Activated naive CD8-positive, alpha-beta T cell treated with anti-CD3 and anti-CD28 coated beads, Interleukin-2, amount 50 U/mL, for 24 hours (primary cell): ENCODE measurements at regions not wholly inside any gene's neighbourhood (a gene's known extent, or its start where the extent isn't known, plus 50 kb on each side); places are given as distances from the start of the nearest gene placed in this dataset.

ENCODE experiments used
- ATAC-seq: fragments of 150-1000 bp; cut with Tn5 transposase; one replicate; pipeline ENCODE4 v1.10.0; 2021
- DNase-seq: peaks from one replicate; pipeline ENCODE4 v3.0.0; 2021
- H3K27ac Mint-ChIP-seq: one replicate; pipeline ENCODE4 v1.8.0; 2021; ENCODE audit warnings: mild to moderate bottlenecking, mixed read lengths
- H3K27me3 Mint-ChIP-seq: one replicate; pipeline ENCODE4 v1.8.0; 2021; ENCODE audit warnings: mixed read lengths
- H3K36me3 Mint-ChIP-seq: one replicate; pipeline ENCODE4 v1.8.0; 2021; ENCODE audit warnings: low read depth, mixed read lengths
- H3K4me1 Mint-ChIP-seq: one replicate; pipeline ENCODE4 v1.8.0; 2021; ENCODE audit warnings: mixed read lengths
- H3K4me3 Mint-ChIP-seq: one replicate; pipeline ENCODE4 v1.8.0; 2021; ENCODE audit warnings: mild to moderate bottlenecking, moderate library complexity, mixed read lengths
- H3K9me3 Mint-ChIP-seq: one replicate; pipeline ENCODE4 v1.8.0; 2021; ENCODE audit warnings: mixed read lengths

DNA sequence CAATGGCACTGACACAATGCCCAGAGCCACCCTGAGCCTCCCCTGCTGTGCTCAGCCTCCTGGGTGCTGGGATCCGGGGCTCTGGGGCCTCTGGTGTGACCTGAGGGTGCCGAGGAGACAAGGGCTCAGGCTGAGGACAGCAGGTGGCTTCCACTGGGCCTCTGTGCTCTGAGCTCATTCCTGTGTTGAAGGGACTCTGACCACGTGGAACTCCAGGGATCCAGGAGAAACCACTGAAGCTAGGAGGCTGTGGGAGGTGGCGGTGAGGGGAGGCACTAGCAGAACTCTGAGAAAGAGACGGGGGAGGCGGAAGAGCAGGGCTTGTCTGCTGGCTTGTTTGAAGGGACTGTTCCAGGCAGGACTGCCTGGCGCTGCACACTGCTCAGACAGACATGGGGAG is 318.7 kb upstream of the IRX1 start:
- DNase-seq = no peak

DNA sequence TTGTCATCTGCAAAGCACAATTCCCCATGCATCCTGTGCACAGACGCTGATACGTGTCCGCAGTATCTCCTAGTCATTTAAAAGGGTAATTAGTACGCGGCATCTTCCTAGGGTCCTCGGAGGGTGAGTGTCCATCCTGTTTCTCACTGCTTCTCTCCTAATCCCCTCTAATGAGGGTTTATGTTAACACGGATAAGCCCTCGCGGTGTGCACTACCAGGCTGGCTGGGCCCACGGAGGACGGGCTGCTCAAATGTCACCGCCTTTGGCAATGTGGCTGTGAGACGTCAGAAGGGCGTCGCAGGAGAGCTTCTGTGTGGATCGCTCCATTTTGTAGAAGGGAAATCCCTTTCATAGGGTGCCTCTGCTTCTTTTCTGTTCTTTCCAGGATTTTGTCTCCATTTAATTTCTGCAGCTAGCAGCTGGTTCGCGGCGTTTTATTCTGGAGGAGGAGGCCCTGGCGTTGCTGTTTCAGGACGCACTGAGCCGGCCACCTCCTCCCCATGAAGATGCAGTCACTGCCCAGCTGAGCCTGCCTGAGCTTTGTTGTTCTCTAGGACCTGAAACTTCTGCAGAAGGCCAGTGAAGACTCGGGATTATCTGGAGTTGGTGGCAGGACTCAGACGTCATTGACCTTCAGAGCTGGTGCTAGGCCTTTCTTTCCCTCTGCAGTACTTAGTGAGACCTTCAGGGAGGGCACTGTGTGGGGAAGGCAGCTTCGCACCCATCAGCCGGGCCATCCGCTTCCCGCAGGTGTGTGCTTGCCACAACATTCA is 326.1 kb upstream of the IRX1 start:
- Mint-ChIP-seq H3K4me3 (no peak overlapping the region), H3K36me3 (no peaks in the 10 kb centered on the region), H3K4me1 (no peaks in the 10 kb centered on the region), H3K27ac (no peak overlapping the region), H3K27me3 (no peaks in the 10 kb centered on the region), H3K9me3 (no peaks in the 10 kb centered on the region)
- ATAC-seq = no peak
- no peak for DNase-seq

More for the DNA sequence above, 318.7 kb upstream of the IRX1 start:
- Mint-ChIP-seq H3K27ac (no peak overlapping the region), H3K4me3 (no peak overlapping the region), H3K4me1 (no peaks in the 10 kb centered on the region), H3K27me3 (peaks cover 14% of the 10 kb centered on the region), H3K36me3 (no peaks in the 10 kb centered on the region), H3K9me3 (peaks cover 3% of the 10 kb centered on the region)
- no peak for ATAC-seq

DNA sequence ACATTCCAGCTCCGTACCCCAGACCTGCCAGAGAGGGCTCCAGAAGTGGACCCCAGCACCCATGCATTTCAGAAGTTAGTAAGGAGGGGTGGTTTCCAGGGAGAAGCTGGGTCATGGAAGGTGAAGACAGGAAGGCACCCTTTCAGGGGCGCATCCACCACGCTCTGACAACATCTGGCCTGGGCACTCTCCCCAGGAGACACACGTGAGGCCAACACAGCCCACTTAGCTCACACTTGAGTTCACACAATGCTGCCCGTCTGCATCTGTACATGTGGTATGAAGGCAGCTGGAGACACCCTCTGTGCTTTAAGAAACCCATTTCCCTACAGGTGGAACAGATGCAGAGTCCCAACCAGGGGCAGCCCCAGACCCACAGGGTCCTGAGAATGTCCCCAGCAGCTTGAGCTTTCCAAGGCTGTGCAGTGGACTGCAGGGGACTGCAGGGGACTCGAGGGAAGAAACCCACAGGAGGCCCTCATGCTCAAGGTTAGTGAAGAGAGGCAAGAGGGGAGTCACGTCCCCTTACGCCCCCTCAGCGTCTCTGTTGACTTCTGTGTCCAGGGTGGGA is 326.8 kb upstream of the IRX1 start:
- Mint-ChIP-seq H3K4me3 (no peak overlapping the region), H3K4me1 (no peaks in the 10 kb centered on the region), H3K27ac (no peak overlapping the region), H3K27me3 (no peaks in the 10 kb centered on the region), H3K36me3 (no peaks in the 10 kb centered on the region), H3K9me3 (no peaks in the 10 kb centered on the region)
- ATAC-seq = no peak
- no peak for DNase-seq

DNA sequence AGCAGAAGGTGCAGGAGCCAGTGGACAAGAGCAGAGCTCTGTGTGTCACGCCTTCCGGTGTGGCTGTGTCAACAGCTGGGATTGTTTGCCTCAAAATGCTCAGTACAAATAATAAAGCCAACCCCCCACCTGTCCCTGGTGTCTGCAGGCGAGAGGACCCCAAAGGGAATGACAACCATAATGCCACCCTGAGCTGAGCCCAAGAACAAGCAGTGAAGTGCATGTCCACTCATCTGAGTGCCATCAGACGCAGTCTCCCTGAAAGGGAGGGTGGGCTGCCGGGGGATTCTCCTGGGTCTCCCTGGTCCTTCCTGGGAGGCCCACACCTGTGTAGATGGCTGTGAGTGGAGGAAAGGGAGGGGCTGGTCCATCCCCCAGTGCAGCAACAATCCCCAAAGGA is 328.8 kb upstream of the IRX1 start:
- Mint-ChIP-seq H3K36me3 (no peaks in the 10 kb centered on the region), H3K9me3 (peaks cover 4% of the 10 kb centered on the region), H3K4me3 (no peak overlapping the region), H3K27me3 (no peaks in the 10 kb centered on the region), H3K27ac (no peak overlapping the region), H3K4me1 (no peaks in the 10 kb centered on the region)
- no peak for ATAC-seq
- DNase-seq = no peak

DNA sequence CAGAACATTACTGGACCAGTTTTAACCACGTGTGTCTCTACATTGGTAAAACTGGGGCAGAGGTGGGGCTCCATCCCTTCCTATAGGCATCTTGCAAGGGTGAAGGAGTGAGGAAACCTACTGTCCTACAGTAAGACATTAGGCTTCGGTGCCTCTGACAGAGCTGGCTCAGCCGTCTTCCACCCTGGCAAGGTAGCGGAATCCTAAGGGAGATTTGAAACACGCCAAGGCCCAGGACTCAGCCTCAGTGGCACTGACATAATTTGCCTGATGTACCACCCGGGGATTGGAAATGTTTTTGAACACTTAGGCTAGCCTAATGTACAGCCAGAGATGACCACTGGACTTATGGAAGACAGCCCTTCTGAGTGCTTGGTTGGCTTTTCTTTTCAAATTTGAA is 329.7 kb upstream of the IRX1 start:
- no peaks in the 10 kb centered on the region for H3K36me3 Mint-ChIP-seq
- H3K9me3 Mint-ChIP-seq = peaks cover 10% of the 10 kb centered on the region
- no peak overlapping the region for H3K27ac Mint-ChIP-seq
- no peak for ATAC-seq
- DNase-seq = no peak
- no peaks in the 10 kb centered on the region for H3K27me3 Mint-ChIP-seq
- H3K4me3 Mint-ChIP-seq = no peak overlapping the region
- H3K4me1 Mint-ChIP-seq = no peaks in the 10 kb centered on the region

DNA sequence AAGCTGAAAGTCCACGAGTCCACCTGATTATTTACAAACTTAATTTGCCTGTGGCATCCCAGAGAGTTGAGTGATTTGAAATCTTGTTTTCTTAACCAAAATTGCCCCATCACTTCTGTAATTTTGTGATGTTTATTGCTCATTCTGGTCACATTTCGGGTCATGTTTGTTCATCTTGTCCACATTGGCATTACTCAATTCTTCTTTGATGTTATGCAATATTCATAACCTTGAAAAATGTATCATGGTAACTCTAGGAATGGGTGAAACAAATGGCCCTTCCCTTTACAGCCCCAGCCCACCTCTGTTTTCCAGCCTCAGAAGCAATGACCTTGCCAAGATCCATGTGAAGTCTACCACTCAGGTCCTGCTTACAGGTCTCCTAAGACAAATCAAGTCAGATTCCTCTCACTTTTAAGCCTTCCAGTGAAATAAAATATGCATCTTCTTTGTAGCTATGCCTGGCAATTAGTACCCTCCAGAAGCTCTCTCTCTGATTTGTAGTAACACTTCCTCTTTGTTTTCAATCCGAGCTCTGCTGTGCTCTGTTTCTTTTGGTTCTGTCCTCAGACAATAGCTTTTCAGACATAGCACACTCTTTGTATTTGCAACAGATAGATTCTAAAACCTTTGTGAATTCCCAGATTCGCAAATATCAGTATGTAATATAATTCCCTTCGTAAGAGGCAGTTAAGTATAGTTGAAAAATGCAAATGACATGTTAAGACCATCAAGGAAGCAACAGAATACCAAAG is 330.3 kb upstream of the IRX1 start:
- Mint-ChIP-seq H3K27me3 (no peaks in the 10 kb centered on the region), H3K36me3 (no peaks in the 10 kb centered on the region), H3K27ac (no peak overlapping the region), H3K9me3 (peaks cover 10% of the 10 kb centered on the region), H3K4me3 (no peak overlapping the region), H3K4me1 (no peaks in the 10 kb centered on the region)
- ATAC-seq = no peak
- DNase-seq = no peak

DNA sequence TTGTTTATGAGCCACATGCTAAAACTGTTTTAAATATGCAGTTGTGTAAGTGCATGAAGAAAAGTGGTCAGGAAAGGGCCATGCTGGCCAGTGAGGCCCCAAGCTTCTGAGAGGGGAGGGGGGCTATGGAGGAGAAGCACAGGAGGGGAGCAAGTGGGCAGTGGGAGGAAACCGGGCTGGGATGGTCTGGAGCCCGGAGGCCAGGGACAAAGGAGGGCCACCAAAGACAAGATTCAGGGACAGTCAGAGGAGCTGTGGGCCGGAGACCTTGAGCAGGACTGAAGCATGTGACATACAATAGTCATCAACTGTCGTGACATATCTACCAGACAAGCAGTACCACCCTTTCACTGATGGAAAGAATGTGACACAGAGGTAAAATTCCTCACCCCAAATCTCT is 333.2 kb upstream of the IRX1 start:
- Mint-ChIP-seq H3K27ac (no peak overlapping the region), H3K27me3 (no peaks in the 10 kb centered on the region), H3K4me1 (no peaks in the 10 kb centered on the region), H3K4me3 (no peak overlapping the region), H3K36me3 (no peaks in the 10 kb centered on the region), H3K9me3 (peaks cover 10% of the 10 kb centered on the region)
- ATAC-seq (no peak), DNase-seq (no peak)

DNA sequence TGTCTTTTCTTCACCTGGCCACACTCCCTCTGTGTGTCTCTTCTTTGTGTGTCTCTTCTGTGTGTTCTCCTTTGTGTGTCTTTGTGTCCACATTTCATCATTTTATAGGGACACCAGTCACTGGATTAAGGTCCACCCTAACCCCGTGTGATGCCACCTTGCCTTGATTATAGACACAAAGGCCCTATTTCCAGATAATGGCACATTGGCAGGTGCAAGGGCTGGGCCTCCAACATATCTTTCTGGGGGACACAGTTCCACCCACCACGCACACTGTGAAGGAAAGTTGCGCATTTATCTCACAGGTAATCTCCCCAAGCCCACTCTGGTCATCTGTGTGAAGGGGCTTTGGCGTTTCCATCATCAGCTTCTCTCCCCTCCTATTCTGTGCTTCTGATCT is 334.6 kb upstream of the IRX1 start:
- Mint-ChIP-seq H3K4me3 (no peak overlapping the region), H3K9me3 (peaks cover 10% of the 10 kb centered on the region), H3K27ac (no peak overlapping the region), H3K36me3 (no peaks in the 10 kb centered on the region), H3K27me3 (no peaks in the 10 kb centered on the region), H3K4me1 (no peaks in the 10 kb centered on the region)
- no peak for ATAC-seq
- DNase-seq = no peak

DNA sequence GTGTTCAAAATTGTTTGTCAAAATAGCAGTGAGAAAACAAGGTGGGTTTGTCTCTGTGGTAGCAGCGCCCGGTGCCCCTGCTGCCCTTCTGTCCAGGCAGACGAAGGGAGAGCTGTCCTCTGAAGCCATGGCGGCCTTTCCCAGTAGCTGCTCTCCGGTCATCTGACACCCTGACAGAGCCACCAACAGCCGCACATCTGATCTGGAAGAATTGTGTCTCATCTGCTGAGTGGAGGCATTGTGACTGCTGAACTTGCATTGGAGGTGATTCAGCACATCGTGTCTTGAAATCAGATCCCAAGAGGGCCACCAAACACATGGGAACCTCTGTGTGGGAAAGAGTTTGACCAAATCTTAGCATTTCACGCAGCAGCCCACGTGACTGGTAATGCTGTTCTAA is 337.6 kb upstream of the IRX1 start:
- ATAC-seq = no peak
- no peak for DNase-seq
- Mint-ChIP-seq H3K4me3 (no peak overlapping the region), H3K4me1 (no peaks in the 10 kb centered on the region), H3K36me3 (no peaks in the 10 kb centered on the region), H3K9me3 (peaks cover 10% of the 10 kb centered on the region), H3K27me3 (no peaks in the 10 kb centered on the region), H3K27ac (no peak overlapping the region)

DNA sequence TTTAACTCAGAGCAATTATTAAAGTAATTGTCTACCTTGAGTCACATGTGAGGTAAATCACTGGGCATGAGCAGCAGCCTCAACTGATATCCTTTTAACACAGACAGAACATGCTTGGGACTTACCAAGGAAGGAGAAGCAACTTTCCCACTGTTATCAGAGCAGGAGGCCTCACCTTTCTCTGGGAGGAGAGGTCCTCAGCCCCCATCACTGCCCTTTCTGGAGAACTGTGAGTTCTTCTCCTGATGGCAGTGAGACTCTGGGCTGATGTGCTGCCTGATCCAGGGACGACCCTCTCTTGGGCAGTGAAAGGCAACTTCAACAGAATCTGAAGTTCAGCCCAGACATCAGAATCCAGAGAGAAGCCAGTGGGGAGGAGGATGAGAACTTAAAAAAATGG is 343.4 kb upstream of the IRX1 start:
- Mint-ChIP-seq H3K36me3 (no peaks in the 10 kb centered on the region), H3K27ac (no peak overlapping the region), H3K27me3 (peaks cover 2% of the 10 kb centered on the region), H3K4me3 (no peak overlapping the region), H3K4me1 (no peaks in the 10 kb centered on the region), H3K9me3 (peaks cover 6% of the 10 kb centered on the region)
- ATAC-seq (no peak), DNase-seq (no peak)

DNA sequence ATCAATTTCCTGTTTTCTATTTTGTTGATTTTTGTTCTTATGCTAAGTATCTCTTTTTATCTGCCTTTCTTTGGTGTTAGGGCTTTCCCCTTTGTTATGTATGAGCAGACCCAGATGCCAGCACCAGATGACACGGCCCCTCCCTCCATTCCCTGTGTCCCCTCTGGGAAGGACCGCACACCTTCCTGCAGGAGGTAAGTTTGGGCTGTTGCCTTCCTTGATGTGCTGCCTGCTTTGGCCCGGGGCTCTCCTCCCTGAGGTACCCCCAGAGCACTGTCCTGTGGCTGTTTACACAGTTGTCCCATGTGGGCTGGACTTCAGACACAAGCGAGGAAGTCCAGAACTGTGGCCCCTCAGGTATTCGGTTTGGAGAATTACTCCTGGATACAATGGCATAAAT is 343.8 kb upstream of the IRX1 start:
- no peaks in the 10 kb centered on the region for H3K36me3 Mint-ChIP-seq
- no peak overlapping the region for H3K4me3 Mint-ChIP-seq
- peaks cover 2% of the 10 kb centered on the region for H3K27me3 Mint-ChIP-seq
- ATAC-seq = no peak
- no peak for DNase-seq
- peaks cover 6% of the 10 kb centered on the region for H3K9me3 Mint-ChIP-seq
- H3K27ac Mint-ChIP-seq = no peak overlapping the region
- H3K4me1 Mint-ChIP-seq = no peaks in the 10 kb centered on the region

DNA sequence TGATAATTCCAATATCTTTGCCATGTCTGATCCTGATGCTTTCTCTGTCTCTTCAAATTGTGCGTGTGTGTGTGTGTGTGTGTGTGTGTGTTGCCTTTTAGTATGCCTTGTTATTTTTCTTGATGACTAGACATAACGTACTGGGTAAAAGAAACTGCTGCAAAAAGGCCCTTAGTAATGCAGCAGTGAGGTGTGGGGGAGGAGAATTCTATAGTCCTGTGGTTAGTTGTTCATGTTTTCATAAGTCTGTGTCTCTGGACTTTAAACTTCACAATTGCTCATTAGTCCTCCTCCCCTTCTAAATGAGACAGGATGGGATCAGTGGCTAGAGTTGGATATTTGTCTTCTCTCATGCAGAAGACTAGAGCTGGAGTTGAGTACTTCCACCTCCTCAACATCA is 346.2 kb upstream of the IRX1 start:
- ATAC-seq (no peak), DNase-seq (no peak)
- Mint-ChIP-seq H3K27me3 (peaks cover 2% of the 10 kb centered on the region), H3K4me1 (no peaks in the 10 kb centered on the region), H3K27ac (no peak overlapping the region), H3K9me3 (peaks cover 6% of the 10 kb centered on the region), H3K36me3 (no peaks in the 10 kb centered on the region), H3K4me3 (no peak overlapping the region)

DNA sequence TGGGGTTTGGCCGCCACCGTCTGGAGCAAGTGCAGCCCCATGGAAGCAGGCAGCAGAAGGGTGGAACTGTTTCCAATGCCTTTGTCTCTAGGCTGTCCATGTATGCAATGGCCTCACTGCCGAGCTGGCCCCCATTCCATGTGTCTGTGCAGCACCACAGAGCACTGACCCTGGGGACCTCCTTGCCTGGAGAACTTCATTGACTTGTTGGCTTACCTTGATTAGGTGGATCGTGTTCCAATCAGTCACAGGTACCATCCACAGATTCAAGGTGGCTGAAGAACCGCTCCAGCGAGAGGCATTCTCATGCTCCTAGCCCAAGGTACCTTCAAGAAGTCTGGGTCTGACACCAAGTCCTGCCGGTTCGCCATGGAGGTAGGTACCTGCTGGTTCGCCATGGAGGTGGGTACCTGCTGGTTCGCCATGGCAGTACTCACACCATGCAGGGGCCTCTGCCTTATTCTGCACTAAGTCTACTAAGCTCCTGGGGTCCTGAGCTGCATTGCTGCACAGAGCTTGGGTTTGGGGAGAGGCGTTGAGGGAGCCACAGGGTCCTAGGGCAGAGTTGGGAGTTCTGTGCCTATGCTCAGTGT is 358.3 kb upstream of the IRX1 start:
- DNase-seq (no peak), ATAC-seq (no peak)
- Mint-ChIP-seq H3K36me3 (no peaks in the 10 kb centered on the region), H3K4me1 (no peaks in the 10 kb centered on the region), H3K27me3 (no peaks in the 10 kb centered on the region), H3K4me3 (no peak overlapping the region), H3K9me3 (peaks cover 7% of the 10 kb centered on the region), H3K27ac (no peak overlapping the region)

DNA sequence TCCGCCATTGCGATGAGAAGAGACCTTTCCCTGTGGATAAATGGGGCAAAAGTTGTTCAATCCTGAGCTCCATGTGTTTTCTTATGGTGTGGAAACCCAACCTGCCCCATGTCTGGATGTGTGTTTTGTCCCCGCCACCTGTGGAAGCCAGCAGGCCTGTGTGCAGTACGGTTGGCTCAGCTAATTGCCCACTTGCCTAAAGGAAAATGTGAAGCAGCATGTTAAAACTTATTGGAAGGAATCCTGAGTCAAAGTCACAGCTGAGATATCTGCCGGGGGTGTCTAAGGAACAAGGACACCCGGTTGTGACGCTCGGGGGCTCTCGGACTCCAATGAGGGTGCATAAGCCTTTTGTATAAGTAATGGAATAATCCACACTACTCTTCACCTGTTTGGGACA is 361.1 kb upstream of the IRX1 start:
- Mint-ChIP-seq H3K9me3 (peaks cover 7% of the 10 kb centered on the region), H3K27me3 (no peaks in the 10 kb centered on the region), H3K4me1 (no peaks in the 10 kb centered on the region), H3K36me3 (no peaks in the 10 kb centered on the region), H3K27ac (no peak overlapping the region), H3K4me3 (no peak overlapping the region)
- DNase-seq (no peak), ATAC-seq (no peak)

DNA sequence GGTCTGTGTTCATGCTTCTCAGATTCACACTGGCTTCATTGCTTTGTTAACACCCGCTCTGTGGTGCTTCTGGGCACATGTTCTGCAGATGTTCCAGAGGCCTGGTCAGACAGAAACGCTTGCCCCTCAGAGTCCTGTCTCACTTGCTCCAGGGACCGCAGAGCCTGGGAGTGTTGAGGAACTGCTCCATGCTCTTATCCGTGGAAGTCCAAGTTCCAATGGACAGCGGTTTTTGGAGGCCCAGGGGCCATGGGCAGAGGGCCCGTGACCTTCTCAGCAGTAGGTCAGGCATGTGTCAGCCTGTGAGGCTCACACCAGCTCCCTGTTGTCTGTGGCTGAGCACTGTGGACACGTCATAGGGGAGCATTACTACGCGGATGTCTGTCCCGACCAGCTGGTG is 364.7 kb upstream of the IRX1 start:
- ATAC-seq = no peak
- Mint-ChIP-seq H3K27ac (no peak overlapping the region), H3K27me3 (no peaks in the 10 kb centered on the region), H3K36me3 (no peaks in the 10 kb centered on the region), H3K4me1 (no peaks in the 10 kb centered on the region), H3K9me3 (peaks cover 11% of the 10 kb centered on the region), H3K4me3 (no peak overlapping the region)
- no peak for DNase-seq
